ENCODE measurements at regions not wholly inside any gene's neighbourhood (a gene's known extent, or its start where the extent isn't known, plus 50 kb on each side); places are given as distances from the start of the nearest gene placed in this dataset.

DNA sequence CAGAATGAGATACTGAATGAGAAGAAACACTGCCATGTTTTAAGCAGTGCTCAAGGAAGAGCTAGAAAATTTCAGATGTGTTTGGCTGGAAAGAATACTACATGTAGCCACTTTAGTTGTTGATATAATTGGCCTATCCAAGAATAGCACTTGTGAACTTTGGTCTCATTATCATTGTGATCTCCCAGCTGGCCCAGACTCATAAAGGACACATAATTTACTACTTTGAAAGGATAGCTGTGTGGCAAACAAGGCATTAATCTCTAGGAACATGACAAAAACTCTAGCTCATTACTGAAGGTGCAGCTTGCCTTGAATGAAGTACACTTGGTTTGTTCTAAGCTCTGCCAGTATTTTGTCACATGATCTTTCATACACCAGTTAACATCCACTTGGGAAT lies 356.3 kb downstream of the CSNK1G3 start:
- no peaks in the 10 kb centered on the region for H3K4me1 ChIP-seq (ENCODE audit: insufficient read depth, low read length)
- no peak overlapping the region for H3K56ac ChIP-seq (ENCODE audit: insufficient read length, low read depth, low read length)
- H2AK5ac ChIP-seq (ENCODE audit: insufficient read length, low read length) = no peak overlapping the region
- no peaks in the 10 kb centered on the region for H4K20me1 ChIP-seq (ENCODE audit: control insufficient read depth, insufficient read depth, insufficient read length)
- H4K5ac ChIP-seq (ENCODE audit: insufficient read length, low read depth, low read length) = no peak overlapping the region
- H3K4me2 ChIP-seq (ENCODE audit: insufficient read depth, insufficient read length, low read length) = no peak overlapping the region
- no peak overlapping the region for H2BK5ac ChIP-seq (ENCODE audit: insufficient read length, low read length)
- Mint-ChIP-seq H3K27me3 (ENCODE audit: low read depth) (no peaks in the 10 kb centered on the region), H3K36me3 (ENCODE audit: insufficient read depth in 1 of 3, low read depth in 3 of 3) (peaks cover 2 to 11% (median 7%) of the 10 kb centered on the region in 3 experiments; a peak in 5 of 7 replicates), H3K4me3 (no peak overlapping the region), H3K27ac (no peak overlapping the region), H3K9me3 (peaks cover 0 to 2% of the 10 kb centered on the region in 2 experiments; a peak in 1 of 5 replicates), H3K4me1 (peaks cover 5 to 8% of the 10 kb centered on the region in 2 experiments)
- H3K23me2 ChIP-seq (ENCODE audit: insufficient read length, low read depth, low read length, poor library complexity, severe bottlenecking) = no peaks in the 10 kb centered on the region
- DNase-seq = no peak
- no peaks in the 10 kb centered on the region for H3K79me1 ChIP-seq (ENCODE audit: insufficient read depth, low read depth, low read length, poor library complexity, severe bottlenecking)
- H2AFZ ChIP-seq (ENCODE audit: low read length) = no peak overlapping the region
- H3K79me2 ChIP-seq (ENCODE audit: insufficient read depth, low read length) = no peaks in the 10 kb centered on the region
- no peak overlapping the region for H2BK12ac ChIP-seq (ENCODE audit: insufficient read length, low read depth, low read length)
- no peak overlapping the region for H4K8ac ChIP-seq (replicated peaks; ENCODE audit: insufficient read length, low read depth, low read length)
- TF ChIP-seq, protein P1, sequence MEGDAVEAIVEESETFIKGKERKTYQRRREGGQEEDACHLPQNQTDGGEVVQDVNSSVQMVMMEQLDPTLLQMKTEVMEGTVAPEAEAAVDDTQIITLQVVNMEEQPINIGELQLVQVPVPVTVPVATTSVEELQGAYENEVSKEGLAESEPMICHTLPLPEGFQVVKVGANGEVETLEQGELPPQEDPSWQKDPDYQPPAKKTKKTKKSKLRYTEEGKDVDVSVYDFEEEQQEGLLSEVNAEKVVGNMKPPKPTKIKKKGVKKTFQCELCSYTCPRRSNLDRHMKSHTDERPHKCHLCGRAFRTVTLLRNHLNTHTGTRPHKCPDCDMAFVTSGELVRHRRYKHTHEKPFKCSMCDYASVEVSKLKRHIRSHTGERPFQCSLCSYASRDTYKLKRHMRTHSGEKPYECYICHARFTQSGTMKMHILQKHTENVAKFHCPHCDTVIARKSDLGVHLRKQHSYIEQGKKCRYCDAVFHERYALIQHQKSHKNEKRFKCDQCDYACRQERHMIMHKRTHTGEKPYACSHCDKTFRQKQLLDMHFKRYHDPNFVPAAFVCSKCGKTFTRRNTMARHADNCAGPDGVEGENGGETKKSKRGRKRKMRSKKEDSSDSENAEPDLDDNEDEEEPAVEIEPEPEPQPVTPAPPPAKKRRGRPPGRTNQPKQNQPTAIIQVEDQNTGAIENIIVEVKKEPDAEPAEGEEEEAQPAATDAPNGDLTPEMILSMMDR (conservative IDR thresholded peaks at IDR 0.05) = no peak
- H3K27me3 ChIP-seq (ENCODE audit: insufficient read depth, low read length) = no peaks in the 10 kb centered on the region; the same call in 1 of the 2 replicates
- no peak overlapping the region for H2BK20ac ChIP-seq (ENCODE audit: low read depth, low read length, poor library complexity, severe bottlenecking)
- no peak overlapping the region for H3K23ac ChIP-seq (ENCODE audit: insufficient read length, low read depth, low read length)
- H3K27ac ChIP-seq (ENCODE audit: insufficient read length, low read depth, low read length) = no peak overlapping the region
- H3K9me3 ChIP-seq (ENCODE audit: control insufficient read depth, low read depth, low read length) = no peaks in the 10 kb centered on the region
- no peak overlapping the region for H3K18ac ChIP-seq (ENCODE audit: insufficient read length, low read depth, low read length)
- H3K4ac ChIP-seq (ENCODE audit: low read depth, low read length) = no peak overlapping the region
- H3T11ph ChIP-seq (ENCODE audit: low read length) = no peak overlapping the region
- H3K9ac ChIP-seq (ENCODE audit: extremely low read depth, insufficient read length, low read length) = no peak overlapping the region
- H2BK15ac ChIP-seq (ENCODE audit: low read depth, low read length) = no peak overlapping the region
- H3K14ac ChIP-seq (ENCODE audit: insufficient read depth, low read length) = no peak overlapping the region
- H2BK120ac ChIP-seq (ENCODE audit: low read depth, low read length, poor library complexity, severe bottlenecking) = no peak overlapping the region
- H4K91ac ChIP-seq (ENCODE audit: insufficient read length, low read depth, low read length) = no peak overlapping the region
